ENCODE measurements at regions not wholly inside any gene's neighbourhood (a gene's known extent, or its start where the extent isn't known, plus 50 kb on each side); places are given as distances from the start of the nearest gene placed in this dataset.
"Not testable (repeated sequence)": the region's sequence is repeated elsewhere in the genome, so short reads cannot be mapped to it uniquely, and the experiment has no call there.

DNA sequence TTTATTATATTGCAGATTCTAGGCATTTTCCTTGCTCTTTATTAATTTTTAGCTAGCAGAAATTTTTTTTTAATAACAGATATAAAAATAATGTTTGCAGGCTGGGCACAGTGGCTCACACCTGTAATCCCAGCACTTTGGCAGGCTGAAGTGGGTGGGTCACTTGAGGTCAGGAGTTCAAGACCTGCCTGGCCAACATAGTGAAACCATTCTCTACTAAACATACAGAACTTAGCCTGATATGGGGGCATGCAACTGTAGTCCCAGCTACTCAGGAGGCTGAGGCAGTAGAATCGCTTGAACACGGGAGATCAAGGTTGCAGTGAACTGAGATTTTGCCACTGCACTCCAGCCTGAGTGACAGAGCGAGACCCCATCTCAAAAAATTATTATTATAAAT, 304.6 kb upstream of the KCND2 start:
- TF ChIP-seq, protein P1, sequence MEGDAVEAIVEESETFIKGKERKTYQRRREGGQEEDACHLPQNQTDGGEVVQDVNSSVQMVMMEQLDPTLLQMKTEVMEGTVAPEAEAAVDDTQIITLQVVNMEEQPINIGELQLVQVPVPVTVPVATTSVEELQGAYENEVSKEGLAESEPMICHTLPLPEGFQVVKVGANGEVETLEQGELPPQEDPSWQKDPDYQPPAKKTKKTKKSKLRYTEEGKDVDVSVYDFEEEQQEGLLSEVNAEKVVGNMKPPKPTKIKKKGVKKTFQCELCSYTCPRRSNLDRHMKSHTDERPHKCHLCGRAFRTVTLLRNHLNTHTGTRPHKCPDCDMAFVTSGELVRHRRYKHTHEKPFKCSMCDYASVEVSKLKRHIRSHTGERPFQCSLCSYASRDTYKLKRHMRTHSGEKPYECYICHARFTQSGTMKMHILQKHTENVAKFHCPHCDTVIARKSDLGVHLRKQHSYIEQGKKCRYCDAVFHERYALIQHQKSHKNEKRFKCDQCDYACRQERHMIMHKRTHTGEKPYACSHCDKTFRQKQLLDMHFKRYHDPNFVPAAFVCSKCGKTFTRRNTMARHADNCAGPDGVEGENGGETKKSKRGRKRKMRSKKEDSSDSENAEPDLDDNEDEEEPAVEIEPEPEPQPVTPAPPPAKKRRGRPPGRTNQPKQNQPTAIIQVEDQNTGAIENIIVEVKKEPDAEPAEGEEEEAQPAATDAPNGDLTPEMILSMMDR (conservative IDR thresholded peaks at IDR 0.05; ENCODE audit: low read depth in 2 of 2) = not testable (repeated sequence)
- TF ChIP-seq JUNB (IDR thresholded peaks at IDR 0.05; ENCODE audit: unreplicated experiment); EZH2phosphoT487 (IDR thresholded peaks at IDR 0.05; ENCODE audit: unreplicated experiment); EZH2 (IDR thresholded peaks at IDR 0.05; ENCODE audit: low read depth, unreplicated experiment); POLR2AphosphoS5 (IDR thresholded peaks at IDR 0.05; ENCODE audit: low read depth); CREB1 (CRISPR knock-in tag; IDR thresholded peaks at IDR 0.05; ENCODE audit: low read depth); NANOG (IDR thresholded peaks at IDR 0.05; ENCODE audit: borderline replicate concordance); STAT1 (IDR thresholded peaks at IDR 0.05; ENCODE audit: unreplicated experiment); ZNF114 (CRISPR knock-in tag; IDR thresholded peaks at IDR 0.05); ZNF331 (CRISPR knock-in tag; IDR thresholded peaks at IDR 0.05; ENCODE audit: low read depth): not testable (repeated sequence)
- TF ChIP-seq, protein P2, sequence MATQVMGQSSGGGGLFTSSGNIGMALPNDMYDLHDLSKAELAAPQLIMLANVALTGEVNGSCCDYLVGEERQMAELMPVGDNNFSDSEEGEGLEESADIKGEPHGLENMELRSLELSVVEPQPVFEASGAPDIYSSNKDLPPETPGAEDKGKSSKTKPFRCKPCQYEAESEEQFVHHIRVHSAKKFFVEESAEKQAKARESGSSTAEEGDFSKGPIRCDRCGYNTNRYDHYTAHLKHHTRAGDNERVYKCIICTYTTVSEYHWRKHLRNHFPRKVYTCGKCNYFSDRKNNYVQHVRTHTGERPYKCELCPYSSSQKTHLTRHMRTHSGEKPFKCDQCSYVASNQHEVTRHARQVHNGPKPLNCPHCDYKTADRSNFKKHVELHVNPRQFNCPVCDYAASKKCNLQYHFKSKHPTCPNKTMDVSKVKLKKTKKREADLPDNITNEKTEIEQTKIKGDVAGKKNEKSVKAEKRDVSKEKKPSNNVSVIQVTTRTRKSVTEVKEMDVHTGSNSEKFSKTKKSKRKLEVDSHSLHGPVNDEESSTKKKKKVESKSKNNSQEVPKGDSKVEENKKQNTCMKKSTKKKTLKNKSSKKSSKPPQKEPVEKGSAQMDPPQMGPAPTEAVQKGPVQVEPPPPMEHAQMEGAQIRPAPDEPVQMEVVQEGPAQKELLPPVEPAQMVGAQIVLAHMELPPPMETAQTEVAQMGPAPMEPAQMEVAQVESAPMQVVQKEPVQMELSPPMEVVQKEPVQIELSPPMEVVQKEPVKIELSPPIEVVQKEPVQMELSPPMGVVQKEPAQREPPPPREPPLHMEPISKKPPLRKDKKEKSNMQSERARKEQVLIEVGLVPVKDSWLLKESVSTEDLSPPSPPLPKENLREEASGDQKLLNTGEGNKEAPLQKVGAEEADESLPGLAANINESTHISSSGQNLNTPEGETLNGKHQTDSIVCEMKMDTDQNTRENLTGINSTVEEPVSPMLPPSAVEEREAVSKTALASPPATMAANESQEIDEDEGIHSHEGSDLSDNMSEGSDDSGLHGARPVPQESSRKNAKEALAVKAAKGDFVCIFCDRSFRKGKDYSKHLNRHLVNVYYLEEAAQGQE (IDR thresholded peaks at IDR 0.05; ENCODE audit: unreplicated experiment) = not testable (repeated sequence)
- TF ChIP-seq, protein P3, sequence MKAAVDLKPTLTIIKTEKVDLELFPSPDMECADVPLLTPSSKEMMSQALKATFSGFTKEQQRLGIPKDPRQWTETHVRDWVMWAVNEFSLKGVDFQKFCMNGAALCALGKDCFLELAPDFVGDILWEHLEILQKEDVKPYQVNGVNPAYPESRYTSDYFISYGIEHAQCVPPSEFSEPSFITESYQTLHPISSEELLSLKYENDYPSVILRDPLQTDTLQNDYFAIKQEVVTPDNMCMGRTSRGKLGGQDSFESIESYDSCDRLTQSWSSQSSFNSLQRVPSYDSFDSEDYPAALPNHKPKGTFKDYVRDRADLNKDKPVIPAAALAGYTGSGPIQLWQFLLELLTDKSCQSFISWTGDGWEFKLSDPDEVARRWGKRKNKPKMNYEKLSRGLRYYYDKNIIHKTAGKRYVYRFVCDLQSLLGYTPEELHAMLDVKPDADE (IDR thresholded peaks at IDR 0.05) = not testable (repeated sequence)
- TF ChIP-seq, protein P4, sequence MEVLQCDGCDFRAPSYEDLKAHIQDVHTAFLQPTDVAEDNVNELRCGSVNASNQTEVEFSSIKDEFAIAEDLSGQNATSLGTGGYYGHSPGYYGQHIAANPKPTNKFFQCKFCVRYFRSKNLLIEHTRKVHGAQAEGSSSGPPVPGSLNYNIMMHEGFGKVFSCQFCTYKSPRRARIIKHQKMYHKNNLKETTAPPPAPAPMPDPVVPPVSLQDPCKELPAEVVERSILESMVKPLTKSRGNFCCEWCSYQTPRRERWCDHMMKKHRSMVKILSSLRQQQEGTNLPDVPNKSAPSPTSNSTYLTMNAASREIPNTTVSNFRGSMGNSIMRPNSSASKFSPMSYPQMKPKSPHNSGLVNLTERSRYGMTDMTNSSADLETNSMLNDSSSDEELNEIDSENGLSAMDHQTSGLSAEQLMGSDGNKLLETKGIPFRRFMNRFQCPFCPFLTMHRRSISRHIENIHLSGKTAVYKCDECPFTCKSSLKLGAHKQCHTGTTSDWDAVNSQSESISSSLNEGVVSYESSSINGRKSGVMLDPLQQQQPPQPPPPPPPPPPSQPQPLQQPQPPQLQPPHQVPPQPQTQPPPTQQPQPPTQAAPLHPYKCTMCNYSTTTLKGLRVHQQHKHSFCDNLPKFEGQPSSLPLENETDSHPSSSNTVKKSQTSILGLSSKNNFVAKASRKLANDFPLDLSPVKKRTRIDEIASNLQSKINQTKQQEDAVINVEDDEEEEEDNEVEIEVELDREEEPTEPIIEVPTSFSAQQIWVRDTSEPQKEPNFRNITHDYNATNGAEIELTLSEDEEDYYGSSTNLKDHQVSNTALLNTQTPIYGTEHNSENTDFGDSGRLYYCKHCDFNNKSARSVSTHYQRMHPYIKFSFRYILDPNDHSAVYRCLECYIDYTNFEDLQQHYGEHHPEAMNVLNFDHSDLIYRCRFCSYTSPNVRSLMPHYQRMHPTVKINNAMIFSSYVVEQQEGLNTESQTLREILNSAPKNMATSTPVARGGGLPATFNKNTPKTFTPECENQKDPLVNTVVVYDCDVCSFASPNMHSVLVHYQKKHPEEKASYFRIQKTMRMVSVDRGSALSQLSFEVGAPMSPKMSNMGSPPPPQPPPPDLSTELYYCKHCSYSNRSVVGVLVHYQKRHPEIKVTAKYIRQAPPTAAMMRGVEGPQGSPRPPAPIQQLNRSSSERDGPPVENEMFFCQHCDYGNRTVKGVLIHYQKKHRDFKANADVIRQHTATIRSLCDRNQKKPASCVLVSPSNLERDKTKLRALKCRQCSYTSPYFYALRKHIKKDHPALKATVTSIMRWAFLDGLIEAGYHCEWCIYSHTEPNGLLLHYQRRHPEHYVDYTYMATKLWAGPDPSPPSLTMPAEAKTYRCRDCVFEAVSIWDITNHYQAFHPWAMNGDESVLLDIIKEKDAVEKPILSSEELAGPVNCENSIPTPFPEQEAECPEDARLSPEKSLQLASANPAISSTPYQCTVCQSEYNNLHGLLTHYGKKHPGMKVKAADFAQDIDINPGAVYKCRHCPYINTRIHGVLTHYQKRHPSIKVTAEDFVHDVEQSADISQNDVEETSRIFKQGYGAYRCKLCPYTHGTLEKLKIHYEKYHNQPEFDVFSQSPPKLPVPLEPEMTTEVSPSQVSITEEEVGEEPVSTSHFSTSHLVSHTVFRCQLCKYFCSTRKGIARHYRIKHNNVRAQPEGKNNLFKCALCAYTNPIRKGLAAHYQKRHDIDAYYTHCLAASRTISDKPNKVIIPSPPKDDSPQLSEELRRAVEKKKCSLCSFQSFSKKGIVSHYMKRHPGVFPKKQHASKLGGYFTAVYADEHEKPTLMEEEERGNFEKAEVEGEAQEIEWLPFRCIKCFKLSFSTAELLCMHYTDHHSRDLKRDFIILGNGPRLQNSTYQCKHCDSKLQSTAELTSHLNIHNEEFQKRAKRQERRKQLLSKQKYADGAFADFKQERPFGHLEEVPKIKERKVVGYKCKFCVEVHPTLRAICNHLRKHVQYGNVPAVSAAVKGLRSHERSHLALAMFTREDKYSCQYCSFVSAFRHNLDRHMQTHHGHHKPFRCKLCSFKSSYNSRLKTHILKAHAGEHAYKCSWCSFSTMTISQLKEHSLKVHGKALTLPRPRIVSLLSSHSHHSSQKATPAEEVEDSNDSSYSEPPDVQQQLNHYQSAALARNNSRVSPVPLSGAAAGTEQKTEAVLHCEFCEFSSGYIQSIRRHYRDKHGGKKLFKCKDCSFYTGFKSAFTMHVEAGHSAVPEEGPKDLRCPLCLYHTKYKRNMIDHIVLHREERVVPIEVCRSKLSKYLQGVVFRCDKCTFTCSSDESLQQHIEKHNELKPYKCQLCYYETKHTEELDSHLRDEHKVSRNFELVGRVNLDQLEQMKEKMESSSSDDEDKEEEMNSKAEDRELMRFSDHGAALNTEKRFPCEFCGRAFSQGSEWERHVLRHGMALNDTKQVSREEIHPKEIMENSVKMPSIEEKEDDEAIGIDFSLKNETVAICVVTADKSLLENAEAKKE (CRISPR knock-in tag; IDR thresholded peaks at IDR 0.05) = not testable (repeated sequence)

All from GM23338 (cell line).